PC-9 (cell line): ENCODE measurements at regions not wholly inside any gene's neighbourhood (a gene's known extent, or its start where the extent isn't known, plus 50 kb on each side); places are given as distances from the start of the nearest gene placed in this dataset.

Source experiments
- CTCF ChIP-seq: fragments of 200-600 bp; sonication (generic); conservative IDR thresholded peaks from 2 replicates; pipeline ENCODE4 v1.6.1; 2017; ENCODE audit warnings: mixed run types, antibody characterized with exemption, mild to moderate bottlenecking, moderate library complexity
- EZH2 ChIP-seq: fragments of 200-600 bp; sonication (generic); IDR thresholded peaks from 2 replicates; pipeline ENCODE4 v1.8.0; 2017; ENCODE audit warnings: antibody characterized with exemption, low read depth

GRCh38 chr7:86629-87028 lies 105.7 kb upstream of the FAM20C start:
- TF ChIP-seq EZH2 (no peak), CTCF (no peak)
